Activated naive CD4-positive, alpha-beta T cell treated with anti-CD3 and anti-CD28 coated beads, Interleukin-2, amount 50 U/mL, for 16 hours (primary cell): ENCODE measurements at regions not wholly inside any gene's neighbourhood (a gene's known extent, or its start where the extent isn't known, plus 50 kb on each side); places are given as distances from the start of the nearest gene placed in this dataset.
"Not testable (repeated sequence)": the region's sequence is repeated elsewhere in the genome, so short reads cannot be mapped to it uniquely, and the experiment has no call there.

Experiments used
- DNase-seq: peaks from one replicate; pipeline ENCODE4 v3.0.0-alpha.2; 2020

DNA sequence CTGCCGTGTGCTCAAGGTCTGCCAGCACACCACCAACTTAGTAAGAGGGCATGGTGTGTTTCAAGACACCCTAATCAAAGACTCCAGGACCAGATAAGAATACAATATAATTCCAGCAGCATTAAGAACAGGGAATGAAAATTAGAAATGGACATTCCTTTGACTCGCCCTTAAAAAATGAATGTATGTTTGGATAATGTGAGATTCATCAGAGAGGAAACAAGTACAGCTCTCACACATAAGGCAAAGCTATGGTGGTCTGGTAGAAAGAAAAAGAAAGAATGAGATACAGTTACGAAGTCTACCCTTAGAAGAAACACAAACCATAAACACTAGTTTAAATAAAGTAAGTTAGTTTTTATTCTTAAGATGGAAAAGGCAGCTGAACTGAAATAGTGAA, 174.8 kb upstream of the ANK3 start:
- DNase-seq: no peak

DNA sequence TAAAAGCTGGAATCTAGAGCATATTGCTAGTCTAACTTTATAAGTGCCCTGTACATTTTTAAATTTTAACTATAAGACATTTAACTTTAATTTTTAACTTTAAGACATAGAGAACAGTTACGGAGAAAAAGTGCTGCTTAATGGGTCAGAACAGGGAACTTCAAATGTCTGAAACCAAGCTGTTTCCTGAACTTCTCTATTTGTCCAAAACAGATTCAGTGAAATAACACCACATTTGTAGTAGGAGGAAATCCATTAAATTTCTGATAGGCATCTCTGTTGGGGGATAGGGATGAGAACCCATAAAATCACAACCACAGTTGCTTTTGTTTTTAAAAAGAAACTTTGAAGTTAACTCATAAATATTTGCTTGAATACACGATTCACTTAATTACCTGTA, 170.8 kb upstream of the ANK3 start:
- no peak for DNase-seq

GRCh38 chr10:60555700-60556099, 166.0 kb upstream of the ANK3 start:
- DNase-seq: no peak

GRCh38 chr10:60549686-60550085, 160.0 kb upstream of the ANK3 start:
- no peak for DNase-seq

DNA sequence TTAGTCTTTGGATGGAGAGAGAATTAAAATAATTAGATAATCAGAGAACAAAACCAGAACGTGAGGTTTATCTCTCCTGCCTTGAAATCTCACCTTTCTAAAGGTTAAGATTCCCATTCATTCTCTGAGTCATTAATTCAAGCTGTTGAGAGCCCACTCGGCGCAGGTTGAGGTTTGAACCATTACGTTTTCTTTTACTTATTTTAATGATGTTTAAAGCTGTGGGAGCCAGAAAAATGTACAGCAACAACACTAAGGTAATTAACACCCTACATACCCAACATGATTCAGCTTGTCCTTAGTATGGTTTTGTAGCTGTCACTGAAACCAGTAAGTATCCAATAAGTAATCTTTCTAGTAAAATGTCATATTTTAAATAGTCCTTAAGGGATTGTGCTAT, 153.0 kb upstream of the ANK3 start:
- no peak for DNase-seq

DNA sequence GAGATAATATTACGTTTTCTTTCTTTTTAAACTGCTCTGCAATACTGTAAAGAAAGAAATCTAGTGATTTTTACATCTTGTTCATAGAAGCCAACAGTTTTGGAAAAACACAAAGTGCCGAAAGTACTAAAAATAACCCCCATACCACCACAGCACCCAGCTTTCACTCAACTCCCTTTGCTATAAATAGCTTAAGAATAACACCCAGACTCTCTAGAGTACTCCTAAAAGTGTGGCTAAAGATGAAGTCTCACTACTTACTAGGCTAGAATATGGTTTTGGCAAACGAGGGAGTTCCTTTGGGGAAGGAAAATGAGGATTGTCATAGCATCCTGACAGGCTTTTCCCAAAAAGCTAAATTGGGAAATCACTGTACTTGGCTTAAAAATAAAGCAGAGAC, 151.8 kb upstream of the ANK3 start:
- DNase-seq: no peak

GRCh38 chr10:60537697-60538096, 148.0 kb upstream of the ANK3 start:
- no peak for DNase-seq

DNA sequence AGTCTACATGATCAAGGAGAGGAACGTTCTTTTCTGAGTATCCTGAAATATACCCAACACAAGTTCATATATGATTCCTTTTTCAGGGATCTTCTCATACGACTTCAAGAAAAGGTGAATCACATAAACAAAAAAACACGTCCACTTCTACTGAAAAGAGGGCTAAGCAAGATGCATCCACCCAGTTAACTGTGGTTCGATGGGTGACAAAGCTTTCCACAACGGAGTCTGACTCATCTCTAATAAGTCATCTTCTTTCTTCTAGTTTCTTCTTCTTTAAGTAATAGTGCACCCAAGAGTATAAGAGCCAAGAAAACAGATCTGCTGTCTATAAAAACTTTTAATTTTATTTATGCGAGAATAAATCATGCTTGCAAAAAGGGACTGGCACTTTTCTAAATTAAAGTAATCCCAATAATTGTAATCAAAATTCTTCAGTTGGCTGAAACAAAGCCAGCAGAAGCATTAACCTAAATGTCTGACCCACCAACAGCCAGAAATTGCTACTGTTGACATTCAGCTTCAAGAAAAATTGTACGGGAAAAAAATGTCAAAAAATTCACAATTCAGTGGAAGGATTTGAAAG, 146.9 kb upstream of the ANK3 start:
- DNase-seq: no peak

DNA sequence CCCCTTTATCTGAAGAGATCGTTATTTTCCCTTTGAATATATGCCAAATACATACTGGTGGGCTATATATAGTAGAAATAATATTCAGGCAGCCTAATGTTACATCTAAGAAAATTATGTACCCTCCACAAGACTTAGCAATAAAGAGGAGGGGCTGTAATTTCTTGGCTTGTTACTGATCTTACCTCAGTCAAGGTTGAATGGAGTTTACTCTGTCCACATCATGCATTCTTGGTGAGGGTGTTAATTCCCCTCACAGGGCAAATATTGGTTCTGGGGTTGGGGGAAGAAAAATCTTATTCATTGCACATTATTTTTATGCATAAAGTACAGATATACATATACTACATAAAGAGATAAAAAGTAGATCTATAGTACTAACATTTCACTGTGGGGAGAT, 145.8 kb upstream of the ANK3 start:
- DNase-seq: no peak

- DNase-seq: no peak
These were observed 145.2 kb upstream of the ANK3 start for GRCh38 chr10:60534761-60535389.

GRCh38 chr10:60532696-60533468, 143.2 kb upstream of the ANK3 start:
- DNase-seq: no peak

GRCh38 chr10:60531006-60531405, 141.3 kb upstream of the ANK3 start:
- DNase-seq: no peak

DNA sequence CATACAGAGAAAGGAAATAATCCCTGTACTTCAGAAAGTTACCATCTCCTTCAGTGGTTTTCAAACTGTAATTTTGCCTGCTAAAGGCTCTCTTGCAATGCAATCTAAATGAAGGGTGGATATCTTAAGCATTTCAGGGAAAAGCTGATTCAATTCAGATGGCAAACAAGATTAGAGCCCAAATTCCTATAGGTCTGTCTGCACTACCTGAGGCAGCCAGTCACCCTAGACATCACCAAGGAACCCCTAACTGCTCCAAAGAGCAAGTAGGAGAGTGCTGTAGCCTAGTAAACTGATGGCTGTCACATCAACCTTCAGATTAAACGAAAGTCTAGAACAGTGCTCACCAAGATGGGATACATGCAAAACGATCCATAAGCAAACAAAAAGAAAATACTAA, 138.0 kb upstream of the ANK3 start:
- no peak for DNase-seq

- DNase-seq: no peak
These were observed 136.3 kb upstream of the ANK3 start for GRCh38 chr10:60525716-60526585.

GRCh38 chr10:60524541-60524940, 134.9 kb upstream of the ANK3 start:
- no peak for DNase-seq

DNA sequence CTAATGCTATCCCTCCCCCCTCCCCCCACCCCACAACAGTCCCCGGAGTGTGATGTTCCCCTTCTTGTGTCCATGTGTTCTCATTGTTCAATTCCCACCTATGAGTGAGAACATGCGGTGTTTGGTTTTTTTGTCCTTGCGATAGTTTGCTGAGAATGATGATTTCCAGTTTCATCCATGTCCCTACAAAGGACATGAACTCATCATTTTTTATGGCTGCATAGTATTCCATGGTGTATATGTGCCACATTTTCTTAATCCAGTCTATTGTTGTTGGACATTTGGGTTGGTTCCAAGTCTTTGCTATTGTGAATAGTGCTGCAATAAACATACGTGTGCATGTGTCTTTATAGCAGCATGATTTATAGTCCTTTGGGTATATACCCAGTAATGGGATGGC, 133.7 kb upstream of the ANK3 start:
- not testable (repeated sequence) for DNase-seq

- no peak for DNase-seq
These were observed 132.9 kb upstream of the ANK3 start for GRCh38 chr10:60522617-60523016.

DNA sequence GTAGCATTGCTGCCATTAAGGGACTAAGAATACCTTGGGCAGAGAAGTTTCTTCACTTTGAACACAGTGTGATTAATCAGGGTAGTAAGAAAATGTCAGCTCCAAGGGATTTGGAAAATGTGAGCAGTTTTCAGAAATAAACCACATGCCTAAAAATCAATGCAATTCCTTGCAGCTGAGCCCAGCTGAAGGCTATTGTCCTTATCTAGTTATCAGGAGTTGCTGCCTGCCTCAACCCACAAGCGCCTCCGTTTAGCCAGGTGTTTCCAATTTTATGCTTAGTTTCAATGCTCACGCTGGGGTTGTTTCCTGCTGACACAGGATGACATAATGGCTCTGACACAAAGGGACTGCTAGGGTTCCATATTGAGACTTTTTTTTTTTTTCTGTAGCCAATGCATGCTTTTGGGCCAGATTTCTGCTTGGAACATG, 132.3 kb upstream of the ANK3 start:
- no peak for DNase-seq

- no peak for DNase-seq
These were observed 129.1 kb upstream of the ANK3 start for GRCh38 chr10:60518745-60519144.

- DNase-seq: no peak
These were observed 128.1 kb upstream of the ANK3 start for GRCh38 chr10:60517805-60518204.

- DNase-seq: no peak
These were observed 123.6 kb upstream of the ANK3 start for GRCh38 chr10:60513281-60513680.

- no peak for DNase-seq
These were observed 122.0 kb upstream of the ANK3 start for GRCh38 chr10:60511477-60512229.

DNA sequence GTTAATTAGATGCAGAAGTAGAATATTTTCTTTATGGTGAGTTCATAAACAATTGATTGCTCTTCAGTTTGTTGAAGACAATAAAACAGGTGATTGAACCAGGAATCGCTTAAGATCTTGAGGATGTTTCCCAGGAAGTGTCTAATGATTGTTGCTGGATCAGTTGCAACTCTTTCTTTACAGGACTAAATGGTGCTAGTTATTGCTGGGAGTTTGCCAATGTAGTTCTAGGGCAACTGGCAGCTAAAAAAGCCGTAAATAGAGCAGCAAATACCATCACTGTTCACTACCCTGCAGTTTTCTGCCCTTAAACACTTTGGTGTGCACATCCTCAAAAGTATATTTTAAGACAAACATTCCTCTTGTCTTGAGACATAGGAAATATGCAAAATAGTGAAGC, 119.2 kb upstream of the ANK3 start:
- no peak for DNase-seq
